HepG2 (cell line): ENCODE measurements at regions not wholly inside any gene's neighbourhood (a gene's known extent, or its start where the extent isn't known, plus 50 kb on each side); places are given as distances from the start of the nearest gene placed in this dataset.
A peak's percentile ranks its signal among the peaks of the same experiment; 100 is the strongest.

Source experiments
- ATAC-seq: fragments of 200-7000 bp; cut with Tn5 transposase; 3 replicates; pipeline ENCODE4 v1.9.1; 2020; ENCODE audit warnings: mild to moderate bottlenecking, moderate library complexity
- BruUV-seq: library from RNA; stranded (reverse); fragments of 400-500 nt; replicated peaks from 2 replicates; lab custom pipeline; 2021; lab: Mats Ljungman, UMichigan
- CTCF ChIA-PET: fragments of 300-600 bp; formaldehyde crosslinking; extraction: SDS; loops from one replicate; lab custom pipeline; 2021; ENCODE audit warnings: low total read pairs, inconsistent platforms, low intra/inter-chr PET ratio; lab: Yijun Ruan, JAX
- POLR2A ChIA-PET: fragments of 350-600 bp; sonication (Branson Sonifier 250); formaldehyde crosslinking; loops from one replicate; lab custom pipeline; 2020; ENCODE audit warnings: antibody characterized with exemption, inconsistent platforms; lab: Yijun Ruan, JAX
- DNase-seq: peaks from one replicate; pipeline ENCODE4 v3.0.0-alpha.2; 2015; ENCODE audit warnings: low spot score
- FAIRE-seq: peaks from 3 replicates; lab custom pipeline; 2011; peaks lifted over from hg19 to GRCh38; lab: Jason Lieb, UNC
- H2AFZ ChIP-seq: one replicate; pipeline ENCODE4 v1.6.1; 2011; ENCODE audit warnings: low read length, inconsistent platforms
- H3K27ac ChIP-seq: fragments of 300-600 bp; 3 replicates; pipeline ENCODE4 v1.8.0; 2011; ENCODE audit warnings: mixed run types, mild to moderate bottlenecking, mixed read lengths, low read length, inconsistent platforms; ENCODE audit not compliant: insufficient read depth; ENCODE audit errors: extremely low read length
- H3K27me3 ChIP-seq, 2 experiments: fragments of 200-600 bp in 1 of 2; 2 replicates in 1 of 2; 3 replicates in 1 of 2; pipeline versions ENCODE4 v1.6.0 to v1.8.0; 2011; ENCODE audit warnings: low read length in 2 of 2, mild to moderate bottlenecking in 2 of 2, moderate library complexity in 2 of 2, inconsistent platforms in 1 of 2; ENCODE audit not compliant: insufficient read depth in 2 of 2, control insufficient read depth in 1 of 2
- H3K36me3 ChIP-seq, 2 experiments: fragments of 200-600 bp in 1 of 2; replicated peaks in 1 of 2; 2 replicates in 1 of 2; 3 replicates in 1 of 2; pipeline versions ENCODE4 v1.5.1 to v1.8.0; 2011; ENCODE audit warnings: low read length in 2 of 2, inconsistent platforms in 1 of 2; ENCODE audit not compliant: insufficient read depth in 2 of 2, control insufficient read depth in 1 of 2
- H3K4me1 ChIP-seq: 2 replicates; pipeline ENCODE4 v1.5.1; 2012; ENCODE audit warnings: low read length, inconsistent platforms; ENCODE audit not compliant: insufficient read depth
- H3K4me2 ChIP-seq: 2 replicates; pipeline ENCODE4 v1.6.0; 2011; ENCODE audit warnings: low read depth, low read length, inconsistent platforms
- H3K4me3 ChIP-seq, 3 experiments: fragments of 200-600 bp in 1 of 3; sonication (generic), shearing (Covaris generic) in 1 of 3; replicated peaks in 1 of 3; 2 replicates each; pipeline ENCODE4 v1.5.1; 2011 to 2016; ENCODE audit warnings: low read length in 3 of 3, inconsistent platforms in 2 of 3, low read depth in 2 of 3, mild to moderate bottlenecking in 2 of 3, control low read depth in 1 of 3, mixed read lengths in 1 of 3; ENCODE audit not compliant: insufficient read depth in 1 of 3
- H3K79me2 ChIP-seq: one replicate; pipeline ENCODE4 v1.6.1; 2011; ENCODE audit warnings: low read length, inconsistent platforms; ENCODE audit not compliant: insufficient read depth
- H3K9ac ChIP-seq: 2 replicates; pipeline ENCODE4 v1.6.0; 2011; ENCODE audit warnings: mild to moderate bottlenecking, low read depth, low read length, inconsistent platforms; ENCODE audit not compliant: insufficient read depth
- H3K9me3 ChIP-seq: 2 replicates; pipeline ENCODE4 v1.5.1; 2012; ENCODE audit warnings: mild to moderate bottlenecking, low read length
- H4K20me1 ChIP-seq: 2 replicates; pipeline ENCODE4 v1.6.0; 2011; ENCODE audit warnings: inconsistent platforms, mild to moderate bottlenecking, low read length, moderate library complexity; ENCODE audit not compliant: insufficient read depth
- KLF12 ChIP-seq: sonication (generic); formaldehyde crosslinking; IDR thresholded peaks from 2 replicates; pipeline ENCODE4 v1.4.0; 2020; ENCODE audit warnings: missing genetic modification reagents, borderline replicate concordance
- MAFK ChIP-seq, 2 experiments: IDR thresholded peaks in 1 of 2; conservative IDR thresholded peaks in 1 of 2; 2 replicates each; pipeline ENCODE4 v1.6.1; 2011; ENCODE audit warnings: improper control_type of control experiment in 2 of 2, low read length in 2 of 2
- MEF2D ChIP-seq: sonication (generic); formaldehyde crosslinking; IDR thresholded peaks from 2 replicates; pipeline ENCODE4 v1.5.1; 2020; ENCODE audit warnings: mild to moderate bottlenecking, missing genetic modification reagents
- NFE2L2 ChIP-seq: fragments of 150-350 bp; IDR thresholded peaks from 2 replicates; pipeline ENCODE4 v1.6.1; 2014; ENCODE audit warnings: low read length
- PLRG1 ChIP-seq: fragments of 450-650 bp; conservative IDR thresholded peaks from 2 replicates; pipeline ENCODE4 v1.6.1; 2016
- ZFP36L2 ChIP-seq: sonication (generic); formaldehyde crosslinking; IDR thresholded peaks from 2 replicates; pipeline ENCODE4 v1.4.0; 2020; ENCODE audit warnings: missing genetic modification reagents
- ZNF577 ChIP-seq: sonication (generic); formaldehyde crosslinking; IDR thresholded peaks from 2 replicates; pipeline ENCODE4 v1.4.0; 2020; ENCODE audit warnings: mild to moderate bottlenecking, low read depth, missing genetic modification reagents, borderline replicate concordance
- ZNF747 ChIP-seq: sonication (generic); formaldehyde crosslinking; IDR thresholded peaks from 2 replicates; pipeline ENCODE4 v1.8.1; 2023; ENCODE audit warnings: missing genetic modification reagents, mild to moderate bottlenecking, borderline replicate concordance
- WGBS: methylation state at CpG from one replicate; pipeline ENCODE4 v1.1.6; 2017; ENCODE audit warnings: low lambda C conversion rate; 5-methylcytosine and 5-hydroxymethylcytosine counted together
- in situ Hi-C: cut with HindIII; loops from 2 replicates; pipeline ENCODE4 v1.10.0; 2017; ENCODE audit warnings: low pct_unique_long_range_greater_than_20kb; ENCODE audit not compliant: extremely low pct_ligation_motif_present
- intact Hi-C: fragments of 100-400 bp; cut with micrococcal nuclease; formaldehyde crosslinking; loops from one replicate; pipeline ENCODE4 v1.10.0; 2022; ENCODE audit not compliant: unreplicated experiment
- TF ChIP-seq, protein P1 (sequence below): sonication (generic); formaldehyde crosslinking; IDR thresholded peaks from 2 replicates; pipeline ENCODE4 v1.4.0; 2020; ENCODE audit warnings: missing genetic modification reagents
- TF ChIP-seq, protein P2 (sequence below): sonication (generic); formaldehyde crosslinking; IDR thresholded peaks from 2 replicates; pipeline ENCODE4 v1.4.0; 2020; ENCODE audit warnings: missing genetic modification reagents, mild to moderate bottlenecking, borderline replicate concordance

DNA sequence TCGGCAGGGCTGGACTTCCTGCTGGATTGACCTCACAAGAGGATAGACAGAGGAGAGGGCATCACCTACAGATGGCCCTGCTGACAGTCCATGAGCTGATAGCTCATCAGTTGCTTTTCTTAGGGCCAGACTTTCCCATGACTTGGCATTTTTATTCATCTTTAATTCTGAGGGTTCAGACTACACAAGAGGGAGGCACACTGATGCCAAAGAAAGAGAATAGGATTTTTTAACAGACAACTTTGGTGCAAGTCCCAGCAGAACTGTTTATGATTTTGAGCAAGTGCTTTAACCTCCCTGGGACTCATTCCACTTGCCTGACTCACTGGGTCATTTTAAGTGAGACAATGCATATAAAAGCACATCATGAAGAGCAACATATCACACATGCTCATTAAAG, 299.2 kb downstream of the INSIG2 start:
- no peaks in the 10 kb centered on the region for H3K27me3 ChIP-seq
- no peak overlapping the region for H3K27ac ChIP-seq
- H3K4me2 ChIP-seq, result no peak overlapping the region
- no peaks in the 10 kb centered on the region for H3K9me3 ChIP-seq
- 0% methylated on average over 1 of the region's 1 CpG for WGBS
- no peaks in the 10 kb centered on the region for H3K4me1 ChIP-seq
- ATAC-seq (no peak), FAIRE-seq (no peak), DNase-seq (no peak)
- H3K4me3 ChIP-seq, result no peak overlapping the region
- H2AFZ ChIP-seq, result no peak overlapping the region
- no peaks in the 10 kb centered on the region for H3K36me3 ChIP-seq
- no TSS peak for BruUV-seq
- H4K20me1 ChIP-seq, result no peaks in the 10 kb centered on the region
- no peaks in the 10 kb centered on the region for H3K79me2 ChIP-seq
- no peak for TF ChIP-seq KLF12 (CRISPR knock-in tag)
- peak; percentile 42 to 44; a peak in 3 of 4 replicates for TF ChIP-seq MAFK (conservative IDR thresholded peaks at IDR 0.05 in 1 of 2, IDR thresholded peaks at IDR 0.05 in 1 of 2; ENCODE audit: low read length in 2 of 2)
- peak; percentile 72 for TF ChIP-seq NFE2L2
- POLR2A ChIA-PET, result no interaction called here
- CTCF ChIA-PET, result no interaction called here
- in situ Hi-C loops, result no loop called here
- intact Hi-C loops, result no loop called here
- no peak overlapping the region for H3K9ac ChIP-seq

DNA sequence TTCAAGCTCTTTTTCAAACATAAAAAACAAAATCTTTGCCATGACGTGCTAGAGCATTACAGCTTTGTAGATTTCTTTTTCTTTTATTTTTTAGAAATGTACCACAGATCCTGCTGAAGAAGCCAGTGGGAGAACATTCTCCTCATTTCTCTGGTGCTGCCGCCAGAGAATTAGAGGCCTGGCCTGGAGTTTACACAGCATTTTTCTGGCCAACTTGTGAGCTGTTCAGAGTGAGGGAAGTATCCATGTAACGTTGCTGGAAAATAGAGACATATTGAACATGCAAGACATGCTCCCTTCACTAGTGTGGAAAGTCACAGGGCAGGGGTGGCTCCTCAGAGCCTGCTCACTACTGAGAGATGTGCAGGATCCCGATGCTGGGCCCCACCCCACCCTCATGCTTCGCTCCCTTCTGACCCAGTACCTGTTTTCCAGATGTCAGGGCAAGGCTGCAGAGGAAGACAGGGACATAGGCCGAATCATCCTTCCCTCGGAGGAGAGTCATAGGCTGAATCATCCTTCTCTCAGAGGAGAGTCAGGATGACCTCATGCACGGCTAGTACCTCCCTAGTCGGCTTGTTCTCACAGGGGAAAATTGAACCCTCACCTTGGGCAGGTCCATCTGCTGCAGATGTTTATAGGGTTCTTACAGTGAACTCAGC, 298.5 kb downstream of the INSIG2 start:
- FAIRE-seq (no peak), DNase-seq (no peak), ATAC-seq (no peak)
- CTCF ChIA-PET, result no interaction called here
- TF ChIP-seq MEF2D (CRISPR knock-in tag), result no peak
- TF ChIP-seq, protein P1, sequence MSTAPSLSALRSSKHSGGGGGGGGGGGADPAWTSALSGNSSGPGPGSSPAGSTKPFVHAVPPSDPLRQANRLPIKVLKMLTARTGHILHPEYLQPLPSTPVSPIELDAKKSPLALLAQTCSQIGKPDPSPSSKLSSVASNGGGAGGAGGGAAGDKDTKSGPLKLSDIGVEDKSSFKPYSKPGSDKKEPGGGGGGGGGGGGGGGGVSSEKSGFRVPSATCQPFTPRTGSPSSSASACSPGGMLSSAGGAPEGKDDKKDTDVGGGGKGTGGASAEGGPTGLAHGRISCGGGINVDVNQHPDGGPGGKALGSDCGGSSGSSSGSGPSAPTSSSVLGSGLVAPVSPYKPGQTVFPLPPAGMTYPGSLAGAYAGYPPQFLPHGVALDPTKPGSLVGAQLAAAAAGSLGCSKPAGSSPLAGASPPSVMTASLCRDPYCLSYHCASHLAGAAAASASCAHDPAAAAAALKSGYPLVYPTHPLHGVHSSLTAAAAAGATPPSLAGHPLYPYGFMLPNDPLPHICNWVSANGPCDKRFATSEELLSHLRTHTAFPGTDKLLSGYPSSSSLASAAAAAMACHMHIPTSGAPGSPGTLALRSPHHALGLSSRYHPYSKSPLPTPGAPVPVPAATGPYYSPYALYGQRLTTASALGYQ (CRISPR knock-in tag), result no peak
- TF ChIP-seq ZNF577 (CRISPR knock-in tag), result no peak
- no peak for TF ChIP-seq ZNF747
- no peak for TF ChIP-seq ZFP36L2
- TF ChIP-seq, protein P2, sequence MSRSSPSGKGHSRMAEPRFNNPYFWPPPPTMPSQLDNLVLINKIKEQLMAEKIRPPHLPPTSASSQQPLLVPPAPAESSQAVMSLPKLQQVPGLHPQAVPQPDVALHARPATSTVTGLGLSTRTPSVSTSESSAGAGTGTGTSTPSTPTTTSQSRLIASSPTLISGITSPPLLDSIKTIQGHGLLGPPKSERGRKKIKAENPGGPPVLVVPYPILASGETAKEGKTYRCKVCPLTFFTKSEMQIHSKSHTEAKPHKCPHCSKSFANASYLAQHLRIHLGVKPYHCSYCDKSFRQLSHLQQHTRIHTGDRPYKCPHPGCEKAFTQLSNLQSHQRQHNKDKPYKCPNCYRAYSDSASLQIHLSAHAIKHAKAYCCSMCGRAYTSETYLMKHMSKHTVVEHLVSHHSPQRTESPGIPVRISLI, result no peak
- TF ChIP-seq PLRG1, result no peak
- POLR2A ChIA-PET, result no interaction called here
- no TSS peak for BruUV-seq
- H3K27ac ChIP-seq, result no peak overlapping the region
- WGBS, result 7% methylated on average over 9 of the region's 9 CpGs
- H3K4me3 ChIP-seq, result no peak overlapping the region
- intact Hi-C loops (no loop called here), in situ Hi-C loops (no loop called here)
- no peaks in the 10 kb centered on the region for H3K4me1 ChIP-seq
- H3K27me3 ChIP-seq, result no peaks in the 10 kb centered on the region
- H3K9ac ChIP-seq, result no peak overlapping the region
- H3K9me3 ChIP-seq, result no peaks in the 10 kb centered on the region
- no peak overlapping the region for H3K4me2 ChIP-seq
- H2AFZ ChIP-seq, result no peak overlapping the region
- no peaks in the 10 kb centered on the region for H4K20me1 ChIP-seq
- no peaks in the 10 kb centered on the region for H3K79me2 ChIP-seq
- no peaks in the 10 kb centered on the region for H3K36me3 ChIP-seq
